HCT116 (cell line): ENCODE measurements at regions not wholly inside any gene's neighbourhood (a gene's known extent, or its start where the extent isn't known, plus 50 kb on each side); places are given as distances from the start of the nearest gene placed in this dataset.

Experiments
- EZH2phosphoT487 ChIP-seq: fragments of 200-600 bp; IDR thresholded peaks from 2 replicates; pipeline ENCODE4 v1.6.1; 2018; ENCODE audit warnings: antibody characterized with exemption, borderline replicate concordance
- POLR2A ChIP-seq: IDR thresholded peaks from 2 replicates; pipeline ENCODE4 v1.7.0; 2011; ENCODE audit warnings: borderline replicate concordance; ENCODE audit not compliant: insufficient read depth, insufficient read length; ENCODE audit errors: extremely low read depth
- POLR2AphosphoS5 ChIP-seq: IDR thresholded peaks from 2 replicates; pipeline ENCODE4 v1.6.1; 2011; ENCODE audit warnings: mild to moderate bottlenecking, low read depth, low read length, moderate library complexity
- RAD21 ChIP-seq: IDR thresholded peaks from 2 replicates; pipeline ENCODE4 v1.6.1; 2012; ENCODE audit warnings: low read depth, mild to moderate bottlenecking
- SIN3A ChIP-seq: IDR thresholded peaks from 2 replicates; pipeline ENCODE4 v1.6.1; 2012; ENCODE audit warnings: low read depth
- ZNF274 ChIP-seq: fragments of 200-500 bp; sonication (Bioruptor generic); IDR thresholded peaks from 2 replicates; pipeline ENCODE4 v1.6.1; 2014; ENCODE audit warnings: mild to moderate bottlenecking, low read depth, low read length, inconsistent platforms
- TF ChIP-seq, protein P1 (sequence below), 3 experiments: fragments of 200-600 bp in 1 of 3; sonication (generic) in 1 of 3; IDR thresholded peaks in 2 of 3; conservative IDR thresholded peaks in 1 of 3; 2 replicates each; pipeline ENCODE4 v1.5.1; 2012 to 2017; ENCODE audit warnings: low read depth in 2 of 3, low read length in 2 of 3, antibody characterized with exemption in 1 of 3, borderline replicate concordance in 1 of 3, control low read depth in 1 of 3, mild to moderate bottlenecking in 1 of 3, mixed read lengths in 1 of 3, mixed run types in 1 of 3, moderate library complexity in 1 of 3; ENCODE audit not compliant: insufficient read depth in 1 of 3

- TF ChIP-seq, protein P1, sequence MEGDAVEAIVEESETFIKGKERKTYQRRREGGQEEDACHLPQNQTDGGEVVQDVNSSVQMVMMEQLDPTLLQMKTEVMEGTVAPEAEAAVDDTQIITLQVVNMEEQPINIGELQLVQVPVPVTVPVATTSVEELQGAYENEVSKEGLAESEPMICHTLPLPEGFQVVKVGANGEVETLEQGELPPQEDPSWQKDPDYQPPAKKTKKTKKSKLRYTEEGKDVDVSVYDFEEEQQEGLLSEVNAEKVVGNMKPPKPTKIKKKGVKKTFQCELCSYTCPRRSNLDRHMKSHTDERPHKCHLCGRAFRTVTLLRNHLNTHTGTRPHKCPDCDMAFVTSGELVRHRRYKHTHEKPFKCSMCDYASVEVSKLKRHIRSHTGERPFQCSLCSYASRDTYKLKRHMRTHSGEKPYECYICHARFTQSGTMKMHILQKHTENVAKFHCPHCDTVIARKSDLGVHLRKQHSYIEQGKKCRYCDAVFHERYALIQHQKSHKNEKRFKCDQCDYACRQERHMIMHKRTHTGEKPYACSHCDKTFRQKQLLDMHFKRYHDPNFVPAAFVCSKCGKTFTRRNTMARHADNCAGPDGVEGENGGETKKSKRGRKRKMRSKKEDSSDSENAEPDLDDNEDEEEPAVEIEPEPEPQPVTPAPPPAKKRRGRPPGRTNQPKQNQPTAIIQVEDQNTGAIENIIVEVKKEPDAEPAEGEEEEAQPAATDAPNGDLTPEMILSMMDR (IDR thresholded peaks at IDR 0.05 in 2 of 3, conservative IDR thresholded peaks at IDR 0.05 in 1 of 3; ENCODE audit: borderline replicate concordance in 1 of 3, insufficient read depth in 1 of 3, low read depth in 2 of 3, low read length in 2 of 3): no peak
- TF ChIP-seq POLR2A (no peak), EZH2phosphoT487 (no peak), RAD21 (no peak), SIN3A (no peak), ZNF274 (no peak), POLR2AphosphoS5 (no peak)
Observed at GRCh38 chr10:34008656-34009055, 674.2 kb upstream of the NRP1 start.
